ENCODE measurements at regions not wholly inside any gene's neighbourhood (a gene's known extent, or its start where the extent isn't known, plus 50 kb on each side); places are given as distances from the start of the nearest gene placed in this dataset.
"Not testable (repeated sequence)": the region's sequence is repeated elsewhere in the genome, so short reads cannot be mapped to it uniquely, and the experiment has no call there.

GRCh38 chr1:245056913-245057312 lies 97.9 kb upstream of the KIF26B start:
- no peak overlapping the region for H3K4me3 ChIP-seq (ENCODE audit: low read depth, low read length)
- no peak for TF ChIP-seq CTCF (IDR thresholded peaks at IDR 0.05; ENCODE audit: insufficient read depth, low read depth, low read length, missing control alignments)
- DNase-seq (ENCODE audit: low read depth): no peak

DNA sequence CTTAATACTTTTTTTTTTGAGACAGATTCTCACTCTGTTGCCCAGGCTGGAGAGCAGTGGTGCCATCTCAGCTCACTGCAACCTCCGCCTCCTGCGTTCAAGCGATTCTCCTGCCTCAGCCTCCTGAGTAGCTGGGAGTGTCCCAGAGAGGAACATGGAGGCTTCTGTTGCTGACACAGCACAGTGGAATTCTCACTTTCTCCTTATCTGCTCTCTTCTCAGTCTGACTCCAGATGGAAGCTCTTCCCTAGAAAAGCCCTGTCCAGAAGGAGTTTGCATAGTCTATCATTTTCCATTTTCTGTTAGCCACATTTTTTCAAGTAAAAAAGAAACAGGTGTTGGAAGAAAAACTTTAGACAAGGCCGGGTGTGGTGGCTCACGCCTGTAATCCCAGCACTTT lies 98.5 kb upstream of the KIF26B start:
- not testable (repeated sequence) for H3K4me3 ChIP-seq (ENCODE audit: low read depth, low read length); DNase-seq (ENCODE audit: low read depth)

DNA sequence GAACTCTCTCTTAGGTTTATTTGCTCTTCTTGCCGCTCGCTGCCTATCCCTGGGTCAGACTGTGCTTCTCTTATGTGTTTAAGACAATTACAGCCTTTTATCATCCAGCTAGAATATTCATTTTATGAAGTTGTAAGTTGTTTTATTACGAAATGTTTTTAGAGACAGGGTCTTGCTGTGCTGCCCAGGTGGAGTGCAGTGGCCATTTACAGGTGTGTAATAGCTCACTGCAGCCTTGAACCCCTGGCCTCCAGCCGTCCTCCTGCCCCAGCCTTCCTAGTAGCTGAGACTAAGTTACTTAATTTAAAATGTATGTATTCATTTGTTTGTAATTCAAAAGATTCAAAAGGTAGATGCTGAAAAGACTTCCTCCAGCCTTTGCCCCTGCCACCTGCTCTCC lies 99.0 kb upstream of the KIF26B start:
- no peak for DNase-seq (ENCODE audit: low read depth)
- TF ChIP-seq CTCF (IDR thresholded peaks at IDR 0.05; ENCODE audit: insufficient read depth, low read depth, low read length, missing control alignments): no peak
- no peak overlapping the region for H3K4me3 ChIP-seq (ENCODE audit: low read depth, low read length)

GRCh38 chr1:245054507-245055270 lies 100.1 kb upstream of the KIF26B start:
- H3K4me3 ChIP-seq (ENCODE audit: low read depth, low read length): no peak overlapping the region
- no peak for TF ChIP-seq CTCF (IDR thresholded peaks at IDR 0.05; ENCODE audit: insufficient read depth, low read depth, low read length, missing control alignments)
- DNase-seq (ENCODE audit: low read depth): no peak

- TF ChIP-seq CTCF (IDR thresholded peaks at IDR 0.05; ENCODE audit: insufficient read depth, low read depth, low read length, missing control alignments): no peak
- no peak for DNase-seq (ENCODE audit: low read depth)
- no peak overlapping the region for H3K4me3 ChIP-seq (ENCODE audit: low read depth, low read length)
Measured at GRCh38 chr1:245054105-245054504, 100.7 kb upstream of the KIF26B start.

- DNase-seq (ENCODE audit: low read depth): no peak
- no peak for TF ChIP-seq CTCF (IDR thresholded peaks at IDR 0.05; ENCODE audit: insufficient read depth, low read depth, low read length, missing control alignments)
- no peak overlapping the region for H3K4me3 ChIP-seq (ENCODE audit: low read depth, low read length)
Measured at GRCh38 chr1:245052258-245052657, 102.5 kb upstream of the KIF26B start.

- H3K4me3 ChIP-seq (ENCODE audit: low read depth, low read length): no peak overlapping the region
- TF ChIP-seq CTCF (IDR thresholded peaks at IDR 0.05; ENCODE audit: insufficient read depth, low read depth, low read length, missing control alignments): no peak
- no peak for DNase-seq (ENCODE audit: low read depth)
Measured at GRCh38 chr1:245051349-245052221, 103.2 kb upstream of the KIF26B start.
